ENCODE measurements at regions not wholly inside any gene's neighbourhood (a gene's known extent, or its start where the extent isn't known, plus 50 kb on each side); places are given as distances from the start of the nearest gene placed in this dataset.

- TF ChIP-seq GATA3 (IDR thresholded peaks at IDR 0.05; ENCODE audit: low read depth, low read length), result no peak
- TF ChIP-seq GATA2 (IDR thresholded peaks at IDR 0.05; ENCODE audit: low read depth, low read length), result no peak
These were observed 300.2 kb upstream of the JARID2 start for GRCh38 chr6:14945461-14946185.
